NCI-H510A (cell line): ENCODE measurements at regions not wholly inside any gene's neighbourhood (a gene's known extent, or its start where the extent isn't known, plus 50 kb on each side); places are given as distances from the start of the nearest gene placed in this dataset.

Experiments
- DNase-seq: peaks from one replicate; lab custom pipeline; 2025; lab: John Stamatoyannopoulos, UW

DNA sequence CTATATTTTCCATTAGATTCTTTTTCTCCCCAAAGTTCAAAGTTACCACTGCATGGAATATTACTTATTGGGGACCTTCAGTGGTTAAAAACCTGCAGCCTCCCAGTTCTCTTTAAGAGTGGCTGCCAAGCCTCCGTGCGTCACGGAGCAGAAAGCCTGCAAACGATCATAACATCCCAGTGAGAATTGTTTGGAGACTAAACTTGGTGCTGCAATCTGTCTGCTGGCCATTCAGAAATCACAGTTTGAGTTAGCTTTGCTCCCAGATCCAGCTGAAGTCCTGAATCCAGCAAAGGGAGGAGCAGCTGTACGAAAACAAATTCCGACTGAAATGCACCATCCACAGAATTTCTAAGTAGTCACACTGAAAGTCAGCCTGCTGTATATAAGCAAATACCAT lies 213.5 kb upstream of the PDE10A start:
- DNase-seq: no peak

DNA sequence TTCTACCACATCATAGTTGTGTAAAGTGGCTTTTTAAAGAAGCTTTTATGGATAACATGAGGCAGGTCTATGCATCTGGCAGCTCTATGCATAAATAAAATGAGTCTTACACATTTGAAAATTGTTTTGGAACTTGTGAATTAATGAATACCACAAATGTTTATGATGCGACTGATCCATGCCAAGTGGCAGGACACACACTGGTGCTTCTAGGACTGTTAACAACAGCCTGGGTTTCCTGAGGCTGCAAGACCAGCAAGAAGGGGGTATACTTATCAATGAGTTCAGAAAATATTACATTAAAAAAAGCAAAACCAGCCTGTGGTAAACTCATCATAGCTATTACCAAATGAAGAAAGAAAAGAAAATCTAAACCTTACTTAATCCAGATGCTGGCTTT lies 212.9 kb upstream of the PDE10A start:
- DNase-seq: no peak

DNA sequence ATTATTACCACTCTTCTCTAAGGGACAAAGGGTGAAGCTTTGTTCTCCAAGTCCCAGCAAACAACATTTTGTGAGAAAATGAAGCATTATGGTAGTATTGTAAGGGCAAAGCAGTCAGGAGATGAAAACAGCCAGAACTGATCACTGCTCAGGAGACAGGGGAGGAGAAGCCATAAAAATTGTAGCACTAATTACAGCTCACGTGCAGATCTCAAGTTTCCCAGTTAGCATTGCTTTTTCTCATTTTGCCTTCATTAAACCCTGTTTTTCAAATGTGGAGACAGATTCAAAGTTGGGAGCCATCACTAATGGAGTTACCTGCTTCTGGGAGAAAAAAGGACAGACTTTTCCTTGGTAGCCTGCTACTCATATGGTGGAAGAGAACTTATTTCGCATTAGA lies 210.9 kb upstream of the PDE10A start:
- DNase-seq: no peak

DNA sequence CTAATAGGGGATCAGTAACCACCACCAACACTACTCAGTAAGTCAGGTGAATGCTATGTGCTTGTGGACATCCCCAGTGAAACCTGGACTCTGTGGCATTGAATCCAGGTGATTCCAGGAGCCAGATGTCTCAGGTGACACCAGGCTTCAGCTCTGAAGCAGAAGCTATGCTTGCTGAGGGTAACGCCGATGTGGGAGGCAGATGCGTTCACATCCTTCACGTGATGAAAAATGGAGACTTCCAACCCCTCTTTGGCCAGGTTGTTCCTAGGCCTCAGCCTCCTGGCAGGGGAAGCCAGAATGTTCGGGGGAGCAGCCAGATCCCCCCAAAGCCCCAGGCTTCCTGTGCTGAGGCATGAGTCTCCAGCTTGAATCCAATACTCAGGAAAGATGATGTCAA lies 209.8 kb upstream of the PDE10A start:
- DNase-seq: no peak

DNA sequence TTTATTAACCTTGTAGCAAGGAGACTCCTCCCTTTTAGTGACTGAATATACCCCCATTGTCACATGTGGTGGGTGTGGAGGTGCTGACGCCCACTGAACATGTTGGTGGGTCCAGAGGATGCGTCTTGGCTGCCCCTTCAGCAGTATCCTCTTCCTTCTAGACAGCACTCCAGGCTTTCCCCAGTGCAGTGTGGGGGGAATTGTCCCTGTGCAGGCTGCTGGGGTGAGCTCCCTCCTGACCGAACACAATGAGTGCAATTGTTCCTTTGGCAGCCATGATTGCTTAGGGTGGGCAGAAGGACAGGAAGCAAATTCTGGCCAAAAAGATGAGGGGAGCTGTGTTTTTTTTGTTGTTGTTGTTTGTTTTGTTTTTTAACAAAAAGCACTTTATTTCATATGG lies 209.3 kb upstream of the PDE10A start:
- no peak for DNase-seq

GRCh38 chr6:165871571-165871970 lies 208.5 kb upstream of the PDE10A start:
- DNase-seq: no peak

- no peak for DNase-seq
These were observed 206.5 kb upstream of the PDE10A start for GRCh38 chr6:165869526-165869925.

GRCh38 chr6:165864925-165865324 lies 201.9 kb upstream of the PDE10A start:
- no peak for DNase-seq

DNA sequence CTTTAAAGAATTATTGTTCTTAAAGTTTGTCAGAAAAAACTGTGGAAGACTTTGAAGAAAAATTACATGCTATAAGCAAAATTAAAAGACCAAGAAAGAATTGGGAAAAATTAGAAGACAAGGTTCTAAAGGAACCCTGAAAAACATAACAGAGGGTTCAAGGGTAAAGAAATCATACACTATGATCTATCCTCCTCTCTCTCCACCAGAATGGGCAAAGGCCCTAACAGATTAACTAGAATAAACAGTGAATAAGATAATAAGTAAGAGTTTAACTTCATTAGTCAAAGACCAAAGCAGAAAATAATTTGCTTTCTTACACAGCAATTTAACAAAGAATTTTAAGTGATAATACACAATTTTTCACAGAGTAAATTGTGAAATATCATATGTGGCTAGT lies 201.2 kb upstream of the PDE10A start:
- no peak for DNase-seq

DNA sequence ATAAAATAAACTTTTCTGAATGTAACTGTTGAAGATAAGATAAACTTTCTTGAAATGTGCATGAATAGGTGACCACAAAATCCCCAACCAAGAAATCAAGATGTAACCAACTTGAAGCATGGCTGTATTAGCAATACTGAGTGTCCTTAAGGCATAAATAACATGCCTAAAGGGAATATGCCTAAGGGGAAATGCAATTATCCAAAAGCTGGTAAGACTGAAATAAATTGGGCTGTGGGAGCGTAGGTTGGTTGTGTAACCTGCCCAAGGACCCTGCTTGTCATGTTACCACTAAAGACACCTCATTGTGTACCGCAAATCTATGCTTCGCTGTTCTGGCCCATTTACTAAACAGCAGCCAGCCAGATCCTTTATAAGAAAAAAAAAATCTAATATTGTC lies 200.8 kb upstream of the PDE10A start:
- no peak for DNase-seq

DNA sequence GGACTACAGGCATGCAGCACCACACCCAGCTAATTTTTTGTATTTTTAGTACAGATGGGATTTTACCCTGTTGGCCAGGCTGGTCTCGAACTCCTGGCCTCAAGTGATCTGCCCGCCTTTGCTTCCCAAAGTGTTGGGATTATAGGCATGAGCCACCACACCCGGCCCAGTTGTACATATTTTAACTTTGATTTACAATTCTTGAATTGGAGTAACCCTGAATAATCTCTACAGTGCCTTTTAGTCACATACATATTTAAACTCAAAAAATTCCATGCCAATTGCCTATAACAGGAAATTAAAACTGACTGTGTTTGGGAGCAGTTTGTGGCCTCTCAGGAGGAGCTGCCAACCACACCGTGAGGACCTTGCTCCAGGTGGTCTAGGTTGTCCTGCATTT lies 199.8 kb upstream of the PDE10A start:
- no peak for DNase-seq

GRCh38 chr6:165861226-165861625 lies 198.2 kb upstream of the PDE10A start:
- DNase-seq: no peak

GRCh38 chr6:165858586-165858985 lies 195.5 kb upstream of the PDE10A start:
- no peak for DNase-seq

DNA sequence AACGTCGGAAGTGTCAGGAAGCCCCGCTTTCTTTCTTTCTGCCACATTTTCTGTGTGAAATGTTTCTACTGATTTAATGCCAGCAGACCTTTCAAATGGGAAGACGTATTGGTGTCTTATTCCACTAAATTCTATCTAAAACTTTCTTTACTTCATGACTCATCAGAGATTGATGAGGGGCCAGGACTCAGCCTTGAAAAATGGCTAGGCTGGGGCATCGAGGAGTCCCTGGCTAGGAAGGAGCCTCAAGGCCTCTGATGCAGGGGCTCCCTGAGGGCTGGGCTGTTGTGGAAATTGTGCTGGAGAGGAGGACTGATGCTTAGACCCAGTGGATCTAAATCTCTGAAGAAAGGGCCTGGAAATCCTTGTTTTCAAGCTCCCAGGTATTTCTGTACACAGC lies 192.8 kb upstream of the PDE10A start:
- DNase-seq: no peak

DNA sequence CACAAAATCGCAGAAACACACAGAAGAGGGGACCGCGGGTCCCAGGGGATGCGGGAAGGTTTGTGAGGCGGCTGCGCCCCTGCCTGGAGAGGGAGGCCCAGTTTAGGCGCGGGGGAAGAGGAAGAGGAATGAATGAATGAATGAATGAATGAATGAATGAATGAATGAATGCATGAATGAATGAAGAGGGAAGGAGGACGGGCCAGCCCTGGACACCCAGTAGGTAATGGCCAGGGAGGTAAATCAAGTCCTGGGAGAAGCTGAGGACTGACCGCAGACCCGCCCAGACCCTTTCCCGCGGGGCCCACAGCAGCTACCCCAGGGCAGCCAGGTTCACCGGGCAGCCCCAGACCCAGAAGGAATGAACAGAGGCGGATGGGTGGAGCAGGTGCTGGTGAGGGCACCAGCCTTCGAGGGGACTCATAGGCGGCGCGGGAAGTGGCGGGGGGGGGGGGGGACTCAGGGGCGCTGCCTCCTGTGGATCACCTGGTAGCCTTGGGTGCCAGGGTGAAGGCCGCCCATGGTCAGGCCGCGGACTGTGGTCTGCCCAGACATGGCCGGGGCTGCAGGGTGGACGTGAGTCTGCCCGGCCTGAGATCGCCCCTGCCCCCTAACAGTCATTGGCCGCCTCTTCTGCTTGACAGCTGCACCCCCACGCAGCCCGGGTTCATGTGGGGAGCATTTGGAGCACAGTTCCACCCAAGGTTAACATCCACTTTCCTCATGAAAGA lies 192.0 kb upstream of the PDE10A start:
- DNase-seq: no peak

DNA sequence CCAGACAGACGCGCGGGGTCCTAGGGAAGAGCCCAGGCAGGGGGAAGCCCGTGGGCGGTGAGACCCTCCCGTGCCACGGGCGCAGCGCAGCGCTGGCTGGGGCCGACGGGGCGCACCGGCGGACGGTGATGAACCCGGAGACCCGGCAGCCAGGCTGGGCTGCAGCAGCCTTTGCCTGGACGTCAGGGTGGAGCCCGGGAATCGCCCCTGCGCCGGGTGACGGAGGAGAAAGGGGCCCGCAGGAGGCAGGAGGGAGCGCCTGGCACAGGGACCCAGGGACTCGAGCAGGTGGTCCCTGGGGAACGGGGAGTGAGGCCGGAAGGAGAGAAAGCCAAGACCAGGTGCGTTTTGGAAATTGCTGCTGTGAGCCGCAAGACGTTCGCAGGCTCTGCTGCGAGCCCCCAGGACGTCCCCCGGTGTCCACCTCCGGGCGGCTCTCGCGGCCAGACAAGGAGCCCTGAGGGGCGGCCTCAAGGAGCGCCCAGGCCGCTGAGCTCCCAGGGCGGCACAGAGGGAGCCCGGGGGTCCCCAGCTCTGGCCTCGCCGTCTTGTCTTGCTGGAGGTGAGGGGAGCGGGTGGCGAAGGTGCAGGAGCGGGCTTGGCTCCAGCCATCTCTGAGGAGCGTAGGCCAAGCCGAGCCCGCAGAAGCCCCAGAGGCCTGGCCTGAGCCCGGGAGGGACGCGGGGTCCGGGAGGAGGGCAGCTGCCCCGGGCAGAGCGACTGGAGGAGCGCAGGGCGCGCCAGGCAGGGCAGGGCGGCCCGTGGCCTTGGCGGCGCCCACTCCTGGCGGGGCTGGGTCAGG lies 191.2 kb upstream of the PDE10A start:
- no peak for DNase-seq

- no peak for DNase-seq
These were observed 189.6 kb upstream of the PDE10A start for GRCh38 chr6:165852676-165853075.

GRCh38 chr6:165850434-165851019 lies 187.5 kb upstream of the PDE10A start:
- no peak for DNase-seq

- no peak for DNase-seq
These were observed 186.7 kb upstream of the PDE10A start for GRCh38 chr6:165849534-165850430.

DNA sequence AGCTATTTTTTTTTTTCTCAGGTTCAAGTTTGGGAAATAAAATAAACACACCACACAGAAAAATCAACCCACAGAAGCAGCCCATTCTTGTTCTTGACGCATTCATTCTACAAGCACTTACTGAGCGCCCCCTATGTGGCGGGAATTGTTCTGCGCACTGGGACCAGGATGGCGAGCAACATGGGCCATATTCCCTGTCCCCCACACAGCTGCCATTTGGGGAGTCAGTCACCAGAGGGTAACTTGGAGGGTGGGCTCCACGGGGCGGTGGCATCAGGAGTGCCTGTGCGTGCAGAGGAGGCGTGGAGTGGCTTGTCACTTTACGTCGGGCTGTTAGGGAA lies 185.0 kb upstream of the PDE10A start:
- DNase-seq: no peak

- no peak for DNase-seq
These were observed 184.5 kb upstream of the PDE10A start for GRCh38 chr6:165847407-165848085.
